ENCODE measurements at regions not wholly inside any gene's neighbourhood (a gene's known extent, or its start where the extent isn't known, plus 50 kb on each side); places are given as distances from the start of the nearest gene placed in this dataset.

DNA sequence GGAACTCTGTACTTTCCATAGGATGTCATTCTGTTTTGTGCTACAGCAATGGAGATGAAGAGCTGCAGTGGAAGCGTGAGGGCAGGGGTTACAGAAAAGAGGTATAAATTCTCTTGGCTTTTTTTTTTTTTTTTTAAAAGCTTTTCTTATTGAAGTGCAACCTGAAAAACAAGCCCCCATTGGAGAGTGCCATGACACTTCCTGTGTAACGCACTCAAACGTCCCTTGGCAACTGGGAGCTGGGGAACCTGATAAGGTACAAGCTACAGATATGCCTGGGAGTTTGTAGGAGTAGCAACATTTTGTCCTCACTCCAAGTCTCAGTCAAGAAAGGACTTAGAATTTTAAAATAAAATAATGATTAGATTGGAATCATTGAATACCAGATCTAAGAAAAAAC is 512.1 kb downstream of the RPS24 start:
- TF ChIP-seq CTCF (IDR thresholded peaks at IDR 0.05): no peak
- no peak for TF ChIP-seq POLR2A (IDR thresholded peaks at IDR 0.05)
- no peak for TF ChIP-seq EP300 (IDR thresholded peaks at IDR 0.05)
- no peak for TF ChIP-seq POLR2AphosphoS5 (IDR thresholded peaks at IDR 0.05)
